DMS 273 (cell line): ENCODE measurements at regions not wholly inside any gene's neighbourhood (a gene's known extent, or its start where the extent isn't known, plus 50 kb on each side); places are given as distances from the start of the nearest gene placed in this dataset.

Experiments
- DNase-seq: peaks from one replicate; lab custom pipeline; 2025; ENCODE audit not compliant: unreplicated experiment; lab: John Stamatoyannopoulos, UW

- no peak for DNase-seq
Observed at GRCh38 chr4:29521281-29521680, 1198.9 kb upstream of the PCDH7 start.

GRCh38 chr4:29536745-29537144 is 1183.4 kb upstream of the PCDH7 start:
- no peak for DNase-seq

GRCh38 chr4:29538889-29539646 is 1181.1 kb upstream of the PCDH7 start:
- DNase-seq: no peak

GRCh38 chr4:29540439-29541102 is 1179.6 kb upstream of the PCDH7 start:
- DNase-seq: no peak

GRCh38 chr4:29541757-29542156 is 1178.4 kb upstream of the PCDH7 start:
- DNase-seq: no peak

- DNase-seq: no peak
Observed at GRCh38 chr4:29549342-29549741, 1170.8 kb upstream of the PCDH7 start.

GRCh38 chr4:29551821-29552220 is 1168.3 kb upstream of the PCDH7 start:
- no peak for DNase-seq

GRCh38 chr4:29553846-29554245 is 1166.3 kb upstream of the PCDH7 start:
- DNase-seq: no peak

- no peak for DNase-seq
Observed at GRCh38 chr4:29558789-29559188, 1161.4 kb upstream of the PCDH7 start.

- no peak for DNase-seq
Observed at GRCh38 chr4:29559286-29559685, 1160.9 kb upstream of the PCDH7 start.

- no peak for DNase-seq
Observed at GRCh38 chr4:29560452-29560851, 1159.7 kb upstream of the PCDH7 start.

- no peak for DNase-seq
Observed at GRCh38 chr4:29565256-29565655, 1154.9 kb upstream of the PCDH7 start.

- no peak for DNase-seq
Observed at GRCh38 chr4:29566371-29566770, 1153.8 kb upstream of the PCDH7 start.

GRCh38 chr4:29571322-29571721 is 1148.8 kb upstream of the PCDH7 start:
- DNase-seq: no peak

GRCh38 chr4:29578329-29578728 is 1141.8 kb upstream of the PCDH7 start:
- no peak for DNase-seq

GRCh38 chr4:29581457-29581856 is 1138.7 kb upstream of the PCDH7 start:
- no peak for DNase-seq

GRCh38 chr4:29588617-29589016 is 1131.6 kb upstream of the PCDH7 start:
- DNase-seq: no peak

- no peak for DNase-seq
Observed at GRCh38 chr4:29596228-29596627, 1123.9 kb upstream of the PCDH7 start.

GRCh38 chr4:29619168-29619567 is 1101.0 kb upstream of the PCDH7 start:
- no peak for DNase-seq

- DNase-seq: no peak
Observed at GRCh38 chr4:29632199-29632598, 1088.0 kb upstream of the PCDH7 start.

- DNase-seq: no peak
Observed at GRCh38 chr4:29636961-29637360, 1083.2 kb upstream of the PCDH7 start.

- DNase-seq: no peak
Observed at GRCh38 chr4:29653221-29653620, 1066.9 kb upstream of the PCDH7 start.

GRCh38 chr4:29680644-29681043 is 1039.5 kb upstream of the PCDH7 start:
- DNase-seq: no peak
